RWPE2 (cell line): ENCODE measurements at regions not wholly inside any gene's neighbourhood (a gene's known extent, or its start where the extent isn't known, plus 50 kb on each side); places are given as distances from the start of the nearest gene placed in this dataset.

Source experiments
- ATAC-seq: fragments of 200-7000 bp; cut with Tn5 transposase; 3 replicates; pipeline ENCODE4 v1.9.1; 2021; ENCODE audit warnings: low read depth
- DNase-seq: peaks from one replicate; pipeline ENCODE4 v3.0.0-alpha.2; 2020; ENCODE audit warnings: low spot score
- H3K27ac ChIP-seq: fragments of 450-650 bp; 2 replicates; pipeline ENCODE4 v1.5.1; 2017; ENCODE audit warnings: mild to moderate bottlenecking; ENCODE audit not compliant: poor library complexity, severe bottlenecking
- H3K27me3 ChIP-seq: fragments of 250-450 bp; sonication (Bioruptor Pico); 2 replicates; pipeline ENCODE4 v1.5.1; 2021; ENCODE audit warnings: mild to moderate bottlenecking, moderate library complexity; ENCODE audit not compliant: insufficient read depth, poor library complexity, severe bottlenecking
- H3K36me3 ChIP-seq: fragments of 250-450 bp; sonication (Bioruptor Pico); 2 replicates; pipeline ENCODE4 v1.5.1; 2020; ENCODE audit warnings: low read depth, mild to moderate bottlenecking, moderate library complexity
- H3K4me1 ChIP-seq: fragments of 250-450 bp; sonication (Bioruptor Pico); 2 replicates; pipeline ENCODE4 v1.5.1; 2021; ENCODE audit warnings: mild to moderate bottlenecking, moderate library complexity; ENCODE audit not compliant: insufficient read depth, poor library complexity, severe bottlenecking
- H3K4me3 ChIP-seq: fragments of 250-450 bp; sonication (Bioruptor Pico); 2 replicates; pipeline ENCODE4 v1.5.1; 2021; ENCODE audit warnings: mild to moderate bottlenecking, moderate library complexity; ENCODE audit not compliant: severe bottlenecking
- H3K9me3 ChIP-seq: fragments of 250-450 bp; sonication (Bioruptor Pico); 2 replicates; pipeline ENCODE4 v1.5.1; 2021; ENCODE audit warnings: mild to moderate bottlenecking, moderate library complexity; ENCODE audit not compliant: severe bottlenecking
- TF ChIP-seq, protein P1 (sequence below): fragments of 450-650 bp; IDR thresholded peaks from one replicate; pipeline ENCODE4 v1.5.1; 2017; ENCODE audit warnings: mild to moderate bottlenecking, moderate library complexity; ENCODE audit not compliant: poor library complexity, severe bottlenecking

DNA sequence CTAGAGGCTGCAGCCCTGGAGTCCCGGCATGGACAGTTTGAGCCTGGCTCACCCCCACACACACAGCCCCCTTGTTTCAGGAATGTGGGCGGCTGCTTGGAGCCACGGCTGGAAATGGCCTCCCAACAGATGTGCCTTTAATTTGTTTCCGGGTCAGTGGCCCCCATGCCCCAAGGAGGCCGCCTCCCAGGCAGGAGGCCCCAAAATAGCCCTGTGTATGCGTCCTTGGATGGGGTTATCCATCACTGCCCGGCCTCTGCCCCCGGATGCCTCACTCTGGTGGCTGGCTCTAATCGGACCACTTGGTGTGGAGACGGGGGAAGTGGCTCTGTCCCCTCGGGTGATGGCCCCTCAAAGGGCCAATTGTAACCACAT lies 151.9 kb upstream of the MYCN start:
- H3K27me3 ChIP-seq: no peaks in the 10 kb centered on the region
- no peaks in the 10 kb centered on the region for H3K36me3 ChIP-seq
- no peaks in the 10 kb centered on the region for H3K9me3 ChIP-seq
- TF ChIP-seq, protein P1, sequence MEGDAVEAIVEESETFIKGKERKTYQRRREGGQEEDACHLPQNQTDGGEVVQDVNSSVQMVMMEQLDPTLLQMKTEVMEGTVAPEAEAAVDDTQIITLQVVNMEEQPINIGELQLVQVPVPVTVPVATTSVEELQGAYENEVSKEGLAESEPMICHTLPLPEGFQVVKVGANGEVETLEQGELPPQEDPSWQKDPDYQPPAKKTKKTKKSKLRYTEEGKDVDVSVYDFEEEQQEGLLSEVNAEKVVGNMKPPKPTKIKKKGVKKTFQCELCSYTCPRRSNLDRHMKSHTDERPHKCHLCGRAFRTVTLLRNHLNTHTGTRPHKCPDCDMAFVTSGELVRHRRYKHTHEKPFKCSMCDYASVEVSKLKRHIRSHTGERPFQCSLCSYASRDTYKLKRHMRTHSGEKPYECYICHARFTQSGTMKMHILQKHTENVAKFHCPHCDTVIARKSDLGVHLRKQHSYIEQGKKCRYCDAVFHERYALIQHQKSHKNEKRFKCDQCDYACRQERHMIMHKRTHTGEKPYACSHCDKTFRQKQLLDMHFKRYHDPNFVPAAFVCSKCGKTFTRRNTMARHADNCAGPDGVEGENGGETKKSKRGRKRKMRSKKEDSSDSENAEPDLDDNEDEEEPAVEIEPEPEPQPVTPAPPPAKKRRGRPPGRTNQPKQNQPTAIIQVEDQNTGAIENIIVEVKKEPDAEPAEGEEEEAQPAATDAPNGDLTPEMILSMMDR: no peak
- H3K4me1 ChIP-seq: no peaks in the 10 kb centered on the region
- H3K4me3 ChIP-seq: no peak overlapping the region
- no peak overlapping the region for H3K27ac ChIP-seq
- DNase-seq (no peak), ATAC-seq (no peak)

DNA sequence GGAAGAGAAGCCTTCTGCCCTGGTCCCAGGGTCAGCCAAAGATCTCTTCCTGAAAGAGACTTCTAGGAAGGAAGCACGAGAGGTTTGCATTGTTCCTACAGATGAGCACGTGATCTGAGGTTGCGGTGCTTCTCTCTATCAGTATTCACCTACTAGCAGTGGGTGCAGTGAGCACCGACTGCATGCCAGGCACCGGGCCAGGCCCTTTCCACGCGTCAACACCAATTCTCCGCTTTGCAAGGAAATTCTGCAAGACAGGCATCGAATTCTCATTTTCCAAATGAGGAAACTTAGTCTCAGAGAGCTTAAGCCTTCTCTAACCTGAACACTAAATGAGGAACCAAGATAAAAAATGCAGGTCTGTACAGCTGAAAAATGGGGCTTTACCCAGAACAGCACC lies 151.5 kb upstream of the MYCN start:
- H3K9me3 ChIP-seq: no peaks in the 10 kb centered on the region
- no peak overlapping the region for H3K27ac ChIP-seq
- DNase-seq (no peak), ATAC-seq (no peak)
- H3K4me3 ChIP-seq: no peak overlapping the region
- no peaks in the 10 kb centered on the region for H3K27me3 ChIP-seq
- H3K36me3 ChIP-seq: no peaks in the 10 kb centered on the region
- H3K4me1 ChIP-seq: no peaks in the 10 kb centered on the region
- TF ChIP-seq, protein P1: no peak

DNA sequence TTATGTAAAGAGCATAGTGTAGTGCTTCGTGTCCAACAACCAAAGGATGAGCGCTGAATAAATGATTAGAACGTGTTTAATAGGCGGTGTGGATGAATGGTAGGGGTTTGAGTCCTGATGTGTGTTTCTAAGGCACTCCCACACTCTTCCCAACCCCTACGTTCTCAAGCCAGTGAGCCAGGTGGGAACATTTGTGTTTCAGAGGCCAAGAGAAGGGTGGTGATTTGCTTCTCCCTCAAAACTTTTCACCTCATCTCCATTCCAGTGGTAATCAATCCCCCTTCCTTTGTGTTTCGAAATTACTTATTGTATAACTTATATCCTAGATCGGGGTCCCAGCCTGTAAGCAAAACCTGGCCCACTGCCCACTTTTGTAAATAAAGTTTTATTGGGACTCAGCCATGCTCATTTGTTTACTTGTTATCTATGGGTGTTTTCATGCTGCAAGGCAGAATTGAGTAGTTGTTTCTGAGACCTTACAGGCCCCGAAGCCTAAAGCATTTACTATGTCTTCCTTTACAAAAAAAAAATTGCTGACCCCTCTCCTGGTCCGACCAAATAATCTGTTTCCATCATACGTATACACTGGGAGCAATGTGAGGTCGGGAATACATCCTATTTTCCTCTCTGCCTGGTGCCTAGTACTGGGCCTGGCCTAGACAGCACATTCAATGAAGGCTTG lies 150.8 kb upstream of the MYCN start:
- no peak overlapping the region for H3K27ac ChIP-seq
- no peaks in the 10 kb centered on the region for H3K4me1 ChIP-seq
- TF ChIP-seq, protein P1: no peak
- no peaks in the 10 kb centered on the region for H3K27me3 ChIP-seq
- DNase-seq (no peak), ATAC-seq (no peak)
- H3K4me3 ChIP-seq: no peak overlapping the region
- no peaks in the 10 kb centered on the region for H3K9me3 ChIP-seq
- H3K36me3 ChIP-seq: no peaks in the 10 kb centered on the region

DNA sequence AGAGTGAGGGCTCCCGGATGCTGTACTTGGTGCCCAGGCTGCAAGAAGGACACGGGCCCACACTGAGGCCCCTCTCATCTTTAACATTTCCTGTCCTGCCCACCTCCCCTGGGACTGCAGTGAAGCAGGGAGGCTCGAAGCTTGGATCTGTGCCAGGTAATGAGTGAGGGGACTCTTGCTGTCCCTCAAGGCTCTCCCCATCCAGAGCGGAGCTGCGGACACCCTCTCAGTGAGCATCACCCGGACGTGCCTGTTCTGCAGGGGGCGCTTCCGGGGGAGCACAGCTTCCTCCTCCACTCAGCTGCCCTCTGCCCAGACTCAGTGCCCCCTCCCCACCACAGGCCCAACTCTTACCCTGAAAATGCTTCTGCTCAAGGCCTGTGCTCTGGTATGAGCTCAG lies 150.0 kb upstream of the MYCN start:
- Histone ChIP-seq H3K27me3 (no peaks in the 10 kb centered on the region), H3K4me1 (no peaks in the 10 kb centered on the region), H3K27ac (no peak overlapping the region), H3K4me3 (no peak overlapping the region), H3K9me3 (no peaks in the 10 kb centered on the region), H3K36me3 (no peaks in the 10 kb centered on the region)
- ATAC-seq (no peak), DNase-seq (no peak)
- TF ChIP-seq, protein P1: no peak

DNA sequence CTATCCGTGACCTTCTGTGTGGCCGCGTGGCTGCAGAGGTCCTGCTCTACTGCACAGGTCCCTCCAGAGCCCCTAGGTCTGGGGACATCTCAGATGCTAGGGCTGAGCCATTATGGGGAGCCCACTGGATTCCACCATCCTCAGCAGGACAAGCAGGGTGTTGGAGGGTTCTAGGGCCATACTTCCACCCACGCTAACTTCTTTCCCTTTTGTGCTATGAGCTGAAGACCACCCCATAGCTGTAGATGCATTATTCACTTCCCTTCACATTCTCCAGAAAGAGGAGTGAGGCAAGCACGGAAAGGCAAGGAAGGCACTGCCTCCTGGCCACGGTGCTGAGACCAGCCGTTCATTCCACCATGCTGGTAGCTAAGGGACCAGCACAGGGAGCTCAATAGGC lies 149.5 kb upstream of the MYCN start:
- H3K27ac ChIP-seq: no peak overlapping the region
- H3K4me1 ChIP-seq: no peaks in the 10 kb centered on the region
- TF ChIP-seq, protein P1: no peak
- H3K9me3 ChIP-seq: no peaks in the 10 kb centered on the region
- H3K36me3 ChIP-seq: no peaks in the 10 kb centered on the region
- no peak overlapping the region for H3K4me3 ChIP-seq
- no peak for DNase-seq
- H3K27me3 ChIP-seq: no peaks in the 10 kb centered on the region
- no peak for ATAC-seq
